SJSA1 (cell line): ENCODE measurements at regions not wholly inside any gene's neighbourhood (a gene's known extent, or its start where the extent isn't known, plus 50 kb on each side); places are given as distances from the start of the nearest gene placed in this dataset.

Experiments
- DNase-seq, 2 experiments: peaks; one replicate each; pipeline ENCODE4 v3.0.0-alpha.2; 2015 to 2020; ENCODE audit warnings: low spot score in 2 of 2, low read depth in 1 of 2
- H3K27ac ChIP-seq: fragments of 250-450 bp; sonication (Bioruptor Pico); 2 replicates; pipeline ENCODE4 v1.5.1; 2020; ENCODE audit warnings: mild to moderate bottlenecking, moderate library complexity
- H3K27me3 ChIP-seq: fragments of 250-450 bp; sonication (Bioruptor Pico); replicated peaks from 2 replicates; pipeline ENCODE4 v1.5.1; 2020; ENCODE audit warnings: mild to moderate bottlenecking, moderate library complexity
- H3K36me3 ChIP-seq: fragments of 250-450 bp; sonication (Bioruptor Pico); 2 replicates; pipeline ENCODE4 v1.5.1; 2020; ENCODE audit warnings: mild to moderate bottlenecking
- H3K4me1 ChIP-seq: fragments of 250-450 bp; sonication (Bioruptor Pico); replicated peaks from 2 replicates; pipeline ENCODE4 v1.6.1; 2021; ENCODE audit warnings: mild to moderate bottlenecking
- H3K4me3 ChIP-seq: fragments of 250-450 bp; sonication (Bioruptor Pico); 2 replicates; pipeline ENCODE4 v1.5.1; 2020; ENCODE audit warnings: mild to moderate bottlenecking
- H3K9me3 ChIP-seq: fragments of 250-450 bp; sonication (Bioruptor Pico); replicated peaks from 2 replicates; pipeline ENCODE4 v1.5.1; 2020; ENCODE audit warnings: mild to moderate bottlenecking

DNA sequence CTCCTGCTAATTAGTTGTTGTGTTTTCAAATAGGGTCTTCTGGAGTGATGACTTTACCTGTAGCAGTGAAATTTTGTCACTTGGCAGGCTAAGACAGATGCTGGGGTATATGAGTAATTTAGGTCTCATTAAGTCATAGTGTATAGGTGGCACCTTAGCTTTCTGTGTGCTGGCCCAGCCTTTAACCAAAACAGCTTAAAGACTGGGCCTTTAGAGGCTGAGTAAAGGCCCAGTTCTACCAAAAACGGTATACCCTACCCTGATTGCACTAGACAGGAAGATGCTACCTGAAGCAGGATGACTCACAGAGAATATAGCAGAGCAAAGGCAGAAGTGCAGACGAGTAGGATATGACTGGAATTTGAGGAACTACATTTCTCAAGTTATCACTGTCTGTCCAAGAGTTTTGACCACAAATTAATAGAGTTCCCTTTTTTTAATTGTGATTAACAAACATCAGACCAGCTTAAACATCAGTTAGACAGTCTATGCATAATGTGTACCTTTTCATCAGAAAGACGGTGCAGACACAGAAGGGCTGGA lies 337.9 kb upstream of the SALL3 start:
- no peak for DNase-seq
- peaks cover 7% of the 10 kb centered on the region for H3K9me3 ChIP-seq
- H3K27ac ChIP-seq, result no peak overlapping the region
- H3K36me3 ChIP-seq, result no peaks in the 10 kb centered on the region
- H3K4me3 ChIP-seq, result no peak overlapping the region
- H3K27me3 ChIP-seq, result no peaks in the 10 kb centered on the region
- no peaks in the 10 kb centered on the region for H3K4me1 ChIP-seq

DNA sequence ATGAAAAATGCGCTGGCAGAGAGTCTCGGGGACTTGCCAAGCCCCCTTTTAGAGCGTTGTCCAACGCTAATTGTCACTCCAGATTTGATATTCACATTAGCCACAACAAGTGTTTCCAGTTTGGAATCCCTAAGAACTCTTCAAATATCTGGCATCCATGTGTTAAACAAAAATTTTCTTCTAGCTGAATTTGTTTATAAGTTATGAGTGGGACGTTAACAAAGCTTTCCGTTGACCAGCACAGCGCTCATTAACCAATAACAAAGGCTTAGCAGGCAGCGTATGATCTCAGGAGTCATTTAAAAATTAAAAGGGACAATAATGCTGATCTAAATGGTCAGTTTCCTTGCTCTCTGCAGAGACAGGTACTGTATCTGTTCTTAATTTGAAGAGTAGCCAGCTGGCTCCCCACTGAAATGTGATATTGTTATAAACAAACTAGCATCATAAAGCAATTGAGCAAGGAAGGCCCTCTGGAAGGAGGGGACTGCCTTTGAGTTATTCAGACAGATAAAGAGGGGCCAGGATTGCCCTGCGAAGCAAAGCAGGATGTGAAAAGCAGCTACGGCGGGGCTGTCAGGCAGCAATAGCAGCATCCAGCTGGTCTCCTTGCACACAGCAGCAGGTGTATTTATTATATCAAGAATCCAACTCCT lies 337.2 kb upstream of the SALL3 start:
- Histone ChIP-seq H3K4me3 (no peak overlapping the region), H3K36me3 (no peaks in the 10 kb centered on the region), H3K27me3 (no peaks in the 10 kb centered on the region), H3K9me3 (peaks cover 5% of the 10 kb centered on the region), H3K4me1 (no peaks in the 10 kb centered on the region), H3K27ac (no peak overlapping the region)
- no peak for DNase-seq

DNA sequence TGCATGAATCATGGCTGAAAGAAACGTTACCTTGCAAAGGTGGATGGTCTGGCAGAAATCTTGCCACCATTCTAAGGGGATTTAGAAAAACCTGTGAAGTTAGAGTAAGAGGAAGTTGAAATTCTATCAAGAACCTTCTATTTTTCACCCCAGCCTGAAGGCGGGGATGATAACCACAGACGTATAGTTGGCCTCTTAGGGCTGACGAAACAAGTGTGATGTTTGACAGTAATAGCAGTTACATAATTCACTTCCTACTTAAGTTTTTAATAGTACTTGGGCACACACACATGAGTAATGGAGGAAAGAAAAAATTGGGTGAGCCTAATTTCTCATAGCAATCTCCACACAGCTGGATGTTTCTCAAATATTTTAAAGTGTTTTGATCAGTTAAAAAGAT lies 336.6 kb upstream of the SALL3 start:
- no peak overlapping the region for H3K27ac ChIP-seq
- H3K4me1 ChIP-seq, result no peaks in the 10 kb centered on the region
- DNase-seq, result no peak
- no peaks in the 10 kb centered on the region for H3K27me3 ChIP-seq
- no peak overlapping the region for H3K4me3 ChIP-seq
- no peaks in the 10 kb centered on the region for H3K36me3 ChIP-seq
- peaks cover 5% of the 10 kb centered on the region for H3K9me3 ChIP-seq

DNA sequence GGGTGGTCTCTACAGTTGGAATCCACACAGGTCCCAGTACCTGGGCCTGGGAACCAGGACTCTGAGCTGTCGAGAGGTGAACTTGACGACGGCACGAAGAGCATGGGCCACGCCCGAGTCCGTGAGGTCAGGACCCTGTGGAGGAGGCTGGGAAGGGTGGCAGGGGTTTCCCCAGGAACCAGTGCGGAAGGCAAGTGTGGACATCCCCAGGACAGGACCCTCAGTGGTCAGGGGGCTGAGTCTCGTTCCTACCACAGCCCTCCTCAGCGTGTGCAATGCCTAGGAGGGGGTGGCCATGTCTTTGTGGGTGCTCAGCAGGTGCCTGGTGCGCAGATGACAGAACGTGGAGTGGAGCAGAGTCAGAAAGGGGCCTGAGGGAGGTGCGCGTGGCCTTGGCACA lies 335.6 kb upstream of the SALL3 start:
- no peak for DNase-seq
- Histone ChIP-seq H3K4me3 (no peak overlapping the region), H3K9me3 (peaks cover 8% of the 10 kb centered on the region), H3K27ac (no peak overlapping the region), H3K36me3 (no peaks in the 10 kb centered on the region), H3K27me3 (no peaks in the 10 kb centered on the region), H3K4me1 (no peaks in the 10 kb centered on the region)

DNA sequence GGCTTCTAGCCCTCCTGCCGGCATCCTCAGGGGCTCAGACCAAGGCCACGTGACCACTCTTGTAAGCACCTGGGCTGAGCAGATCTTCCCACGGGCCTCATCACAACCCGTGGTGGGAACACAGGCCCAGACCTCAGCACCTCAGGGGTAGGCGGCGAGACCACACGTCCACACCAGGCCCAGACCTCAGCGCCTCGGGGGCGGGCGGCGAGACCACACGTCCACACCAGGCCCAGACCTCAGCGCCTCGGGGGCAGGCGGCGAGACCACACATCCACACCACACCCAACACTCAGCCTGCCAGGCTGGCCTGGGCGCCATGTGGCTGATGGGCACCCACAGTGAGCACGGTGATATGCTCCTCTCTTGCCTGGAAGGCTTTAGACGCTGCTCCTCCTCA lies 334.4 kb upstream of the SALL3 start:
- Histone ChIP-seq H3K4me1 (no peaks in the 10 kb centered on the region), H3K27me3 (no peaks in the 10 kb centered on the region), H3K9me3 (peaks cover 8% of the 10 kb centered on the region), H3K4me3 (no peak overlapping the region), H3K36me3 (no peaks in the 10 kb centered on the region), H3K27ac (no peak overlapping the region)
- DNase-seq, result no peak

DNA sequence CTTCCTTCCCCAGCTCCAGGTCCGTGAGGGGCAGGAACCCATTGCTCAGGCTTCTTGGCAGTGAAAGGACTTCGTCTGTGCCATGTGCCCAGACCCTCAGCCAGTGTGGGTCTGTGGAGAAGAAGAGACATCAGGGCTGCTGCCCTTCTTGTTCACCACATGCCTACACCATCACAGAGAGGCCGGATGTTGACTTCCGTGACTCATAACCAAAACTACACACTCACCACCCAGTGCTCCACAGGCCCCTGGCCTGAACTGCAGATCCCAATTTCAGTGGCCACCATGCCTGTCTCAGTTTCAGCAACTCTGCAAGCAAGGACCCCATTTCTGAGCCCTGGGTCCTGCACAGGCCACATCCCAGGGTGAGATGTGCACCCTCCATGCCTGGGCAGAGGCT lies 332.6 kb upstream of the SALL3 start:
- H3K27ac ChIP-seq, result no peak overlapping the region
- DNase-seq, result no peak
- no peaks in the 10 kb centered on the region for H3K36me3 ChIP-seq
- peaks cover 11% of the 10 kb centered on the region for H3K9me3 ChIP-seq
- no peaks in the 10 kb centered on the region for H3K4me1 ChIP-seq
- no peaks in the 10 kb centered on the region for H3K27me3 ChIP-seq
- no peak overlapping the region for H3K4me3 ChIP-seq

DNA sequence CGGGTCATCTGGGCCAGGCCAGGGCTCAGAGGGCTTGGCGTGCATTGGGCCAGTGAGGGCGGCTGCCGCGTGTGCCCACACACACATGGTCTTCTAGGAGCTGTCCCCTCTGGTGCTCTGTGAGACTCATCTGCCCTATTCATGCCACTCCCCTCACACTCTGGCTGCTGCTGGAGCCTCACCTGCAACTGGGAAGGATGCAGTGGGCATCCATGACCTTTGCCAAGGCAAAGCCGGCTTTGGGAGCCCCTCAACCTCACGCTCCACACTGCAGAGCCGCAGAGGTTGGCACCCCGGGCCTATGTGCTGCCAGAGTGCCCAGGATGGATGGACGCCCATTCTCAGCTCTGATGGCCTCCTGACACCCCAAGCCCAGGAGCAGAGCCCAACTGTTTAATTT lies 330.2 kb upstream of the SALL3 start:
- no peaks in the 10 kb centered on the region for H3K4me1 ChIP-seq
- H3K9me3 ChIP-seq, result peaks cover 15% of the 10 kb centered on the region
- no peak for DNase-seq
- H3K27ac ChIP-seq, result no peak overlapping the region
- no peaks in the 10 kb centered on the region for H3K27me3 ChIP-seq
- H3K4me3 ChIP-seq, result no peak overlapping the region
- H3K36me3 ChIP-seq, result no peaks in the 10 kb centered on the region

DNA sequence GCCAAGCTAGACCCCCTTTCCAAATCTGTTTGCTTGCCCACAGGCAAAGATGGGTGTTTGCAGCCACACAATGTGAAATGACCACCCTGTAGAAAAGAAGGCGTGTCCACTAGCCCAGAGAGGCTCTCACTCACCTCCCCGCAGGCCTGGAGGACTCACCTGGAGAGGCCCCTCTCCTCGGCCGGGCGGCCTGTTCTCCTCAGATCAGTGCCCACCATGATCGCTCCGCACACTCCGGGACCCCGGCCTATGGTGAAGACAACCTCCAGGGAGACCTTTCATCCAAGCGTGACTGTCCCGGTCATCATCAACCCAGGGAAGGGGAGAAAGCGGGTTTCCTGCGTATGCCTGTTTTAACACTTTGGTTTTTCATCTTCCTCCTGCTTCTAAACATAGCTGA lies 328.7 kb upstream of the SALL3 start:
- DNase-seq, result no peak

DNA sequence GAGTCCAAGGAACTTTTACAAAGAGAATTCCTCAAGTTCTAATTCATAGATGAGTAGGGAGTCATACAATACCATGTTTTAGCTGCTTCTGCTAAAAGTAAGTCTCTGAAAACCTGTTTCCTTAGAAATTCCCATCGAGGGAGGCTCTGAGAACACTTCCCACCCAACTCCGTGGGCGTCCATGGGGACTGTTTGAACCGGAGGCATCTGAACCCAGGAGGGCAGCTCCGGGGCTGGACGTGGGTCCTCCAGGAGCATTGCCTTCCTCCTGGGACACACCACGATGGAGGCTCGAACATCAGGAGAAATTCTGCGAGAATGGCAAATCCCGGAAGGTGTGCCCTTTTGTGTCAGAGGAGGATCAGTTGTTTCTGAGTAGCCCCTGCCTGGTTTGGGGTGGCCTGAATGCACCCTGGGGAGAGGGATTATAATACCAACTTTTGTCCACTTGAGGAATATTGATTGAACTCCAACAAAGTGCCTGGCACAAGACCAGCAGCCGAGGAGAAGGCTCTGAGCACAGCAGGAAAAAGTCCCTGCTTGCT lies 327.5 kb upstream of the SALL3 start:
- no peak overlapping the region for H3K4me3 ChIP-seq
- H3K27me3 ChIP-seq, result no peaks in the 10 kb centered on the region
- H3K27ac ChIP-seq, result no peak overlapping the region
- no peaks in the 10 kb centered on the region for H3K36me3 ChIP-seq
- H3K4me1 ChIP-seq, result no peaks in the 10 kb centered on the region
- DNase-seq, result no peak
- H3K9me3 ChIP-seq, result peaks cover 22% of the 10 kb centered on the region

More for the DNA sequence above, 328.7 kb upstream of the SALL3 start:
- Histone ChIP-seq H3K36me3 (no peaks in the 10 kb centered on the region), H3K4me1 (no peaks in the 10 kb centered on the region), H3K9me3 (peaks cover 20% of the 10 kb centered on the region), H3K27me3 (no peaks in the 10 kb centered on the region), H3K4me3 (no peak overlapping the region), H3K27ac (no peak overlapping the region)

DNA sequence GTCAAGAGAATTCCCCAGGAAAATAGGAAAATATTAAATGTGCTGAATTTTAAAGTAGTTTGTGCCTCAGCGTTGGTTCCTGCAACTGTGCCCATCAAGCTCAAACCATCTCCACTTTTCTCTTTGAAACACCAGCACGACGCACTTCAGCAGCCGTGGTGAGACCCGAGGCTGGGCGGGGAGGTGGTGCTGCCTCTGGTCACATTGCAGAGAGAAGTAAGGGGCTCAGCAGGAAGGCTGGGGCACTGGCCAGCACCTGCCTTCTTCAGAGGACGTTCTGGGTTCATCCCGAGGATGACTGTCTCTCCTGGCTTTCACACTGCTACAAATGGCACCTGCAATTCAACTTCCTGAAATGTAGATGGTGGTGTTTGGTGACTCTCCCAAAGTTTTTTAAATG lies 323.7 kb upstream of the SALL3 start:
- H3K9me3 ChIP-seq, result peaks cover 23% of the 10 kb centered on the region
- no peak for DNase-seq
- H3K4me1 ChIP-seq, result no peaks in the 10 kb centered on the region
- no peak overlapping the region for H3K27ac ChIP-seq
- no peaks in the 10 kb centered on the region for H3K36me3 ChIP-seq
- H3K4me3 ChIP-seq, result no peak overlapping the region
- H3K27me3 ChIP-seq, result no peaks in the 10 kb centered on the region

DNA sequence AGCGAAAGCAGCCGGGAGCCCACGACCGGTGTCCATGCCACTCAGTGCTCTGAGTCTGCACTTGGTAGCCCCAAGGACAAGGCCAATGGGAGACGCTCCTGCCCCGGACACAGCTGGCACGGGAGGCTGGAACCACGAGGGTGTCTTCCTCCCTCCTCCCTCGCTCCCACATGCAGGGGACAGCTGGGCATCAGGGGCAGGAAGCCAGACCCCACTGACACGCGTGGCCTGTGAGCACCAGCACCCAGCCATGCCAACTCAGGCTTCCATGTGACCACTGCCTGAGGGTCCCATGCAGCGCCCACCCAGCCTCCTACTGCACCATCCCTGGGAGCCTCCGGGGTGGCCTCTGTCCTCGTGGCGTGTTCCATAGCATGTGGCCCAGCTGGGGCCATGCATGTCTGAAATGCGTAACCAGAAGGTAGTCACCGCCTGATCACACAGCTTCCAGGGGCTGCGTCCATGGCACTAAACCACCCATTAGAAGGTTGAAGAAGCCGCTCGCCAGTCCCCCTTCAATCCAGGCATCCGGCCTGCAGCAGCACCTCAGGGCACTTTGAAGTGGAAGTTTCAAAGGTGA lies 323.2 kb upstream of the SALL3 start:
- no peak for DNase-seq
- Histone ChIP-seq H3K27ac (no peak overlapping the region), H3K36me3 (no peaks in the 10 kb centered on the region), H3K4me3 (no peak overlapping the region), H3K4me1 (no peaks in the 10 kb centered on the region), H3K27me3 (no peaks in the 10 kb centered on the region), H3K9me3 (peaks cover 23% of the 10 kb centered on the region)

DNA sequence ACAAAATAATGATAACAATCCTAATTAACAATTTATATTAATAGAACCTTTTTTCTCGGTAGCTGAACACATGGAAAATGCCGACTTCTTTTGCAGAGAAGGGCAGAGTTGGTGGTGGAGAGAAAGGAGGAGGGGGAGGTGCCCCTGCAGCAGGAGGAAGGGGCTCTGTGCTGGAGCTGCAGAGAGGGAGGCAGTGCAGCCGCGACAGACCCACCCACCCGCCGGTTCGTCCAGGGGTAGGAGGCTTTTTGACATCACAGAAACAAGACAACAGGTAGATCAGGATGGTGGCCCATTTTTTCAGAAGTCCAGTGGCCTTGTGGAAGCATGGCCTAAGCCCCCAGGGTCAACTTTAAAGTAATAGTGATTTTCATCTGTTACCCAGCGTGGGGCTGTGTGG lies 321.1 kb upstream of the SALL3 start:
- Histone ChIP-seq H3K27ac (no peak overlapping the region), H3K4me3 (no peak overlapping the region), H3K4me1 (no peaks in the 10 kb centered on the region), H3K36me3 (no peaks in the 10 kb centered on the region), H3K9me3 (peaks cover 16% of the 10 kb centered on the region), H3K27me3 (no peaks in the 10 kb centered on the region)
- DNase-seq, result no peak

DNA sequence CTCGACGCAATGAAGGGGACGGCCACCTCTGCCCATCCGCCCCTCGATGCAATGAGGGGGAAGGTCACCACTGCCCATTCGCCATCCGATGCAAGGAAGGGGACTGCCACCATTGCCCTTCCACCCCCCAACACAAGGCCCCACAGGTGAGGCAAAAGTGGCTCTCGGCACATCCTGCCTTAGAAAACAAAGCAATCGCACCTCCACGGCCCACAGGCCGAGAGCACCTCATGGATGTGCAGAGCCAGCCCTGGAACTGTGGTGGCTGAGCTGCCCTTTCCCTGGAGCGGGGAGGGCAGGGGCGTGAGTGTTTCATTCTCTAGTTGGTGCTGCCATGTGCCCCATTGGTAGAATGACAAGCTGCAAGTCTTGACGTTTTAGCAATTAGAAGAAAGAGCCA lies 320.6 kb upstream of the SALL3 start:
- H3K4me3 ChIP-seq, result no peak overlapping the region
- peaks cover 19% of the 10 kb centered on the region for H3K9me3 ChIP-seq
- H3K4me1 ChIP-seq, result no peaks in the 10 kb centered on the region
- no peaks in the 10 kb centered on the region for H3K36me3 ChIP-seq
- H3K27ac ChIP-seq, result no peak overlapping the region
- DNase-seq, result no peak
- no peaks in the 10 kb centered on the region for H3K27me3 ChIP-seq

DNA sequence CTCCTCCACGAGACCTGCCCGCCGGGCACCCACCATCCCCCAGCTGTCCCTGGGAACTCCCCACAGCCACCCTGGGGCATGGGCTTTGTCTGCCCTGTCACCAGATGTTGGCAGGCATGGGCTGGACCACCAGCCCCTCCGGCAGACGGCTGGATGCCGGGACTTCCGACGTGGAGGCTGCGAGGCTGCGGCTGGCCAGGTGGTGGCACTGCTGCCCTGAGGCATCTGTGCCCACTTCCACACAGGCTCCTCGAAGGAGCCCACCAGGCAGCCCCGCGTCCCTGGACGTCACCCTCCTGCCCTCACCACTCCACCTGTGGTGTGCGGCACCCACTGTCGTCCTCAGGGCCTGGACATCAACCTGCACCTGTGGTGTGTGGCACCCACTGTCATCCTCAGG lies 319.9 kb upstream of the SALL3 start:
- Histone ChIP-seq H3K36me3 (no peaks in the 10 kb centered on the region), H3K27ac (no peak overlapping the region), H3K27me3 (no peaks in the 10 kb centered on the region), H3K4me3 (no peak overlapping the region), H3K9me3 (peaks cover 19% of the 10 kb centered on the region), H3K4me1 (no peaks in the 10 kb centered on the region)
- DNase-seq, result no peak
